ENCODE measurements at regions not wholly inside any gene's neighbourhood (a gene's known extent, or its start where the extent isn't known, plus 50 kb on each side); places are given as distances from the start of the nearest gene placed in this dataset.

- Histone ChIP-seq H3K4me3 (no peak overlapping the region), H3K27ac (no peak overlapping the region), H3K9me3 (peaks cover 9 to 10% of the 10 kb centered on the region in 2 donors), H3K4me1 (no peaks in the 10 kb centered on the region), H3K36me3 (no peaks in the 10 kb centered on the region), H3K27me3 (no peaks in the 10 kb centered on the region)
- intact Hi-C loops (cut with DNase I; ENCODE audit: low total_unique reads), result no loop called here
- no peak for DNase-seq (ENCODE audit: low spot score in 2 of 2)
- no peak for TF ChIP-seq POLR2A (IDR thresholded peaks at IDR 0.05)
- TF ChIP-seq POLR2AphosphoS5 (IDR thresholded peaks at IDR 0.05), result no peak
- no peak for TF ChIP-seq CTCF (IDR thresholded peaks at IDR 0.05)
Measured at GRCh38 chr6:168255283-168255881, 64.2 kb downstream of the DACT2 start.

- no peak overlapping the region for H3K4me3 ChIP-seq
- intact Hi-C loops (cut with DNase I; ENCODE audit: low total_unique reads), result no loop called here
- H3K4me1 ChIP-seq, result no peaks in the 10 kb centered on the region
- no peaks in the 10 kb centered on the region for H3K27me3 ChIP-seq
- H3K36me3 ChIP-seq, result no peaks in the 10 kb centered on the region
- no peak overlapping the region for H3K27ac ChIP-seq
- TF ChIP-seq POLR2A (IDR thresholded peaks at IDR 0.05), result no peak
- no peak for TF ChIP-seq POLR2AphosphoS5 (IDR thresholded peaks at IDR 0.05)
- no peak for TF ChIP-seq CTCF (IDR thresholded peaks at IDR 0.05)
- peaks cover 9 to 10% of the 10 kb centered on the region in 2 donors for H3K9me3 ChIP-seq
- DNase-seq (ENCODE audit: low spot score in 2 of 2), result no peak
Measured at GRCh38 chr6:168252267-168252666, 67.3 kb downstream of the DACT2 start.

- H3K27me3 ChIP-seq, result no peaks in the 10 kb centered on the region
- TF ChIP-seq CTCF (IDR thresholded peaks at IDR 0.05), result no peak
- no peak for TF ChIP-seq POLR2A (IDR thresholded peaks at IDR 0.05)
- no peak for TF ChIP-seq POLR2AphosphoS5 (IDR thresholded peaks at IDR 0.05)
- no peaks in the 10 kb centered on the region for H3K36me3 ChIP-seq
- H3K27ac ChIP-seq, result no peak overlapping the region
- H3K4me1 ChIP-seq, result no peaks in the 10 kb centered on the region
- H3K9me3 ChIP-seq, result peaks cover under 1 to 4% of the 10 kb centered on the region in 2 donors
- intact Hi-C loops (cut with DNase I; ENCODE audit: low total_unique reads), result no loop called here
- peak in 1 of 2 donors; percentile 6 for DNase-seq (ENCODE audit: low spot score in 2 of 2)
- no peak overlapping the region for H3K4me3 ChIP-seq
Measured at GRCh38 chr6:168250250-168250649, 69.3 kb downstream of the DACT2 start.

- Histone ChIP-seq H3K9me3 (no peaks in the 10 kb centered on the region), H3K27ac (no peak overlapping the region), H3K4me1 (no peaks in the 10 kb centered on the region), H3K4me3 (no peak overlapping the region), H3K36me3 (no peaks in the 10 kb centered on the region), H3K27me3 (no peaks in the 10 kb centered on the region)
- no peak for TF ChIP-seq POLR2AphosphoS5 (IDR thresholded peaks at IDR 0.05)
- TF ChIP-seq CTCF (IDR thresholded peaks at IDR 0.05), result no peak
- TF ChIP-seq POLR2A (IDR thresholded peaks at IDR 0.05), result no peak
- intact Hi-C loops (cut with DNase I; ENCODE audit: low total_unique reads), result no loop called here
- DNase-seq (ENCODE audit: low spot score in 2 of 2), result no peak
Measured at GRCh38 chr6:168249746-168250145, 69.8 kb downstream of the DACT2 start.

- Histone ChIP-seq H3K36me3 (no peaks in the 10 kb centered on the region), H3K27me3 (no peaks in the 10 kb centered on the region), H3K9me3 (no peaks in the 10 kb centered on the region), H3K27ac (no peak overlapping the region), H3K4me1 (no peaks in the 10 kb centered on the region), H3K4me3 (no peak overlapping the region)
- DNase-seq (ENCODE audit: low spot score in 2 of 2), result no peak
- TF ChIP-seq CTCF (IDR thresholded peaks at IDR 0.05), result no peak
- TF ChIP-seq POLR2A (IDR thresholded peaks at IDR 0.05), result no peak
- no peak for TF ChIP-seq POLR2AphosphoS5 (IDR thresholded peaks at IDR 0.05)
- intact Hi-C loops (cut with DNase I; ENCODE audit: low total_unique reads), result no loop called here
Measured at GRCh38 chr6:168248148-168248620, 71.4 kb downstream of the DACT2 start.
